ENCODE measurements at regions not wholly inside any gene's neighbourhood (a gene's known extent, or its start where the extent isn't known, plus 50 kb on each side); places are given as distances from the start of the nearest gene placed in this dataset.

DNA sequence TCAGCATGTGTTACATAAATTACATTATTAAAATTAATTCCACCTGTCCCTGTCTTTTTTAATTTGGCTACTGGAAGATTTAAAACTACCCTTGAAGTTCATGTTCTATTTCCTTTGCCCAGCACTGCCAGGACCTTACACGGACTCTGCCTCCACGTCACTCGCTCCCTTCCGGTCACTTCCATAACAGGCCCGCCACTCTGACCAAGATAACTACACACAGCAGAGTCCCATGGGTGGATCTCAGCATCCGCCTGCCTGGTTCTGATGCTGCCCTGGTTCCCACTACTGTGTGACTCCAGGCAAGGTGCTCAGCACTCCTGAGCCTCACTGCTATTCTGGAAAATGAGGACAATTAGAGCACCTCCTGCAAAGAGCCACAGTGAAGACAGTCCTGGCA, 153.3 kb upstream of the ERG start:
- ChIA-PET CTCF (no interaction called here), POLR2A (no interaction called here)
- H3K27ac Mint-ChIP-seq (ENCODE audit: low read depth, unreplicated experiment): no peak overlapping the region
- TF ChIP-seq CTCF (IDR thresholded peaks at IDR 0.05; ENCODE audit: unreplicated experiment): no peak
- H3K9me3 Mint-ChIP-seq (ENCODE audit: unreplicated experiment): no peaks in the 10 kb centered on the region
- BruUV-seq (replicated peaks): no TSS peak
- no peak overlapping the region for H3K4me3 Mint-ChIP-seq (ENCODE audit: unreplicated experiment)
- no peak for DNase-seq (ENCODE audit: unreplicated experiment)
- H3K4me1 Mint-ChIP-seq (ENCODE audit: insufficient read depth, unreplicated experiment): peaks cover 8% of the 10 kb centered on the region
- no peaks in the 10 kb centered on the region for H3K36me3 Mint-ChIP-seq (ENCODE audit: insufficient read depth, unreplicated experiment)
- intact Hi-C loops (cut with micrococcal nuclease): no loop called here
- H3K27me3 Mint-ChIP-seq (ENCODE audit: insufficient read depth, unreplicated experiment): peaks cover 32% of the 10 kb centered on the region

GRCh38 chr21:38652396-38652795, 153.3 kb upstream of the ETS2 start:
- no TSS peak for BruUV-seq (replicated peaks)
- no peaks in the 10 kb centered on the region for H3K4me1 Mint-ChIP-seq (ENCODE audit: insufficient read depth, unreplicated experiment)
- no peak overlapping the region for H3K4me3 Mint-ChIP-seq (ENCODE audit: unreplicated experiment)
- intact Hi-C loops (cut with micrococcal nuclease): no loop called here
- TF ChIP-seq CTCF (IDR thresholded peaks at IDR 0.05; ENCODE audit: unreplicated experiment): no peak
- peaks cover 40% of the 10 kb centered on the region for H3K27me3 Mint-ChIP-seq (ENCODE audit: insufficient read depth, unreplicated experiment)
- no peak for DNase-seq (ENCODE audit: unreplicated experiment)
- ChIA-PET CTCF (no interaction called here), POLR2A (no interaction called here)
- H3K36me3 Mint-ChIP-seq (ENCODE audit: insufficient read depth, unreplicated experiment): no peaks in the 10 kb centered on the region
- no peaks in the 10 kb centered on the region for H3K9me3 Mint-ChIP-seq (ENCODE audit: unreplicated experiment)
- H3K27ac Mint-ChIP-seq (ENCODE audit: low read depth, unreplicated experiment): no peak overlapping the region

DNA sequence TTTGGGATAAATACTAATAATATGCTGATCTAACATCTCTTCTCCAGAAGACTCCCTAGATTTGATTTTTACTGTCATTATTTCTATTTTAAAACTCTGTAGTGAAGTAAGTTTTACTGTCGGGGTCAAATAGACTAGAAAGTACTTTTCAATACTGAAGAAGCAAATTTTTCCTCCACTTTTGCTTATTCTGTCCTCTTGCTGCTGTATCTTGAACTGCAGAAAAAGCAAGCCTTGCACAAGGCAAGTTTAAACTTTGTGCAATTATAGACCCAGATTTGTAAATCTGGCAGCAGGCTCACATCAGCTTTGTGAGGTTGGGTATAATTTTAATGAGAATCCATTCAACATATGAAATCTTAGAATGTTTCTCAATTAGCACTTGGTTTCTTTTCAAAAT, 151.1 kb upstream of the ETS2 start:
- Mint-ChIP-seq H3K9me3 (ENCODE audit: unreplicated experiment) (no peaks in the 10 kb centered on the region), H3K27ac (ENCODE audit: low read depth, unreplicated experiment) (no peak overlapping the region), H3K36me3 (ENCODE audit: insufficient read depth, unreplicated experiment) (no peaks in the 10 kb centered on the region), H3K4me3 (ENCODE audit: unreplicated experiment) (no peak overlapping the region), H3K4me1 (ENCODE audit: insufficient read depth, unreplicated experiment) (no peaks in the 10 kb centered on the region), H3K27me3 (ENCODE audit: insufficient read depth, unreplicated experiment) (peaks cover 55% of the 10 kb centered on the region)
- intact Hi-C loops (cut with micrococcal nuclease): no loop called here
- no peak for DNase-seq (ENCODE audit: unreplicated experiment)
- CTCF ChIA-PET: interaction anchor here (0.7 kb wide), 1 partner anchor 43 kb away, joined by 3 read pairs; no protein-coding TSS in a partner anchor
- BruUV-seq (replicated peaks): no TSS peak
- POLR2A ChIA-PET: interaction anchor here (0.7 kb wide), 1 partner anchor 545 kb away, joined by 3 read pairs; no protein-coding TSS in a partner anchor
- TF ChIP-seq CTCF (IDR thresholded peaks at IDR 0.05; ENCODE audit: unreplicated experiment): no peak

DNA sequence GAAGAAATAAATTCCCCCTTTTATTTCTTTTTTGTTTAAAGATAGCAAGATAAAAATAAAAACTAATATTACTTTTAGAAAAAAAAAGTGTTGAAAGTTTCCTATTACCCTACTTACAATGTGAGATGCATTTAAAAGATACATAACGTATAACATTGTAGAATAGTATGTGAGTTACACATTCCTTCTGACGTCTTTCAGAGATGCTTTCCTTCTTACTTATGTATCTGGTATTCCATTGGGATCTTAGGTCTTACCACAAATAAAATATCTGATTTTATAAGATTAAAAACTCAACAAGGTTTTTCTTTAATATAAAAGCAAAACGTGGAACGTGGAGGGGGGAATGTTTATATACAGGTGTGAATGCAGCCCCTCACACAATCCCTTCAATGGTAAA, 147.2 kb upstream of the ETS2 start:
- DNase-seq (ENCODE audit: unreplicated experiment): no peak
- ChIA-PET POLR2A (no interaction called here), CTCF (interaction anchor here (0.6 to 1.7 kb wide), 7 partner anchors 10 to 919 kb away, joined by 3 to 10 read pairs (median 4); no protein-coding TSS in a partner anchor)
- H3K9me3 Mint-ChIP-seq (ENCODE audit: unreplicated experiment): no peaks in the 10 kb centered on the region
- intact Hi-C loops (cut with micrococcal nuclease): no loop called here
- H3K36me3 Mint-ChIP-seq (ENCODE audit: insufficient read depth, unreplicated experiment): peaks cover 4% of the 10 kb centered on the region
- H3K27me3 Mint-ChIP-seq (ENCODE audit: insufficient read depth, unreplicated experiment): peaks cover 76% of the 10 kb centered on the region
- H3K27ac Mint-ChIP-seq (ENCODE audit: low read depth, unreplicated experiment): no peak overlapping the region
- no peak for TF ChIP-seq CTCF (IDR thresholded peaks at IDR 0.05; ENCODE audit: unreplicated experiment)
- H3K4me3 Mint-ChIP-seq (ENCODE audit: unreplicated experiment): no peak overlapping the region
- BruUV-seq (replicated peaks): no TSS peak
- H3K4me1 Mint-ChIP-seq (ENCODE audit: insufficient read depth, unreplicated experiment): no peaks in the 10 kb centered on the region

All from MCF 10A (cell line).